Sigmoid colon (tissue), 6 donors: ENCODE measurements at regions not wholly inside any gene's neighbourhood (a gene's known extent, or its start where the extent isn't known, plus 50 kb on each side); places are given as distances from the start of the nearest gene placed in this dataset.
"Not testable (repeated sequence)": the region's sequence is repeated elsewhere in the genome, so short reads cannot be mapped to it uniquely, and the experiment has no call there.

Experiments used
- DNase-seq: peaks from one replicate; pipeline ENCODE4 v3.0.0-alpha.2; 2019
- H3K27ac ChIP-seq, 4 donors: fragments of 200-600 bp; sonication (generic); one replicate each; pipeline ENCODE4 v1.5.1; 2016 to 2019; ENCODE audit warnings: mild to moderate bottlenecking in 1 of 4
- H3K27me3 ChIP-seq, 3 donors: fragments of 200-600 bp; sonication (generic); one replicate each; pipeline ENCODE4 v1.5.1; 2019; ENCODE audit warnings: mild to moderate bottlenecking in 1 of 3
- H3K36me3 ChIP-seq, 4 donors: fragments of 200-600 bp; sonication (generic); one replicate each; pipeline ENCODE4 v1.5.1; 2016 to 2019
- H3K4me1 ChIP-seq, 4 donors: fragments of 200-600 bp; sonication (generic); one replicate each; pipeline ENCODE4 v1.5.1; 2017 to 2019
- H3K4me3 ChIP-seq, 4 donors: fragments of 200-600 bp; sonication (generic); one replicate each; pipeline ENCODE4 v1.5.1; 2017 to 2019; ENCODE audit warnings: mild to moderate bottlenecking in 2 of 4, moderate library complexity in 1 of 4
- H3K9me3 ChIP-seq, 4 donors: fragments of 200-600 bp in 3 of 4; sonication (generic) in 3 of 4; one replicate each; pipeline versions ENCODE4 v1.5.1 to v1.6.1; 2013 to 2019
- CTCF ChIP-seq, 4 experiments: fragments of 450-650 bp in 3 of 4; fragments of 200-600 bp in 1 of 4; IDR thresholded peaks; one replicate each; pipeline ENCODE4 v1.5.1; 2016 to 2019; ENCODE audit warnings: antibody characterized with exemption in 4 of 4, mild to moderate bottlenecking in 3 of 4, moderate library complexity in 2 of 4
- EP300 ChIP-seq, 4 donors: sonication (generic); formaldehyde crosslinking; IDR thresholded peaks; one replicate each; pipeline ENCODE4 v1.6.1; 2017; ENCODE audit warnings: antibody characterized with exemption in 4 of 4
- POLR2A ChIP-seq, 2 donors: fragments of 450-650 bp; IDR thresholded peaks; one replicate each; pipeline ENCODE4 v1.6.1; 2016; ENCODE audit warnings: antibody characterized with exemption in 2 of 2, mild to moderate bottlenecking in 2 of 2, moderate library complexity in 2 of 2
- POLR2AphosphoS5 ChIP-seq, 4 donors: sonication (generic); formaldehyde crosslinking; IDR thresholded peaks; one replicate each; pipeline ENCODE4 v1.6.1; 2017; ENCODE audit warnings: antibody characterized with exemption in 4 of 4
- WGBS, 2 donors: extraction: QIAGEN DNeasy Blood & Tissue Kit; methylation state at CpG; one replicate each; pipeline ENCODE4 v1.1.7; 2013; 5-methylcytosine and 5-hydroxymethylcytosine counted together
- intact Hi-C: fragments of 100-400 bp; cut with DNase I; formaldehyde crosslinking; loops from one replicate; pipeline ENCODE4 v1.15.1; 2023
- donor health status: healthy with polysubstance abuse.
- donor health status: healthy.

GRCh38 chr6:2575236-2575635 lies 175.5 kb downstream of the MYLK4 start:
- no peak for TF ChIP-seq POLR2A (IDR thresholded peaks at IDR 0.05)
- no peak for TF ChIP-seq EP300 (IDR thresholded peaks at IDR 0.05)
- no peak for TF ChIP-seq POLR2AphosphoS5 (IDR thresholded peaks at IDR 0.05)
- TF ChIP-seq CTCF (IDR thresholded peaks at IDR 0.05), result no peak
- Histone ChIP-seq H3K9me3 (no peaks in the 10 kb centered on the region), H3K27ac (no peak overlapping the region), H3K4me3 (no peak overlapping the region), H3K27me3 (no peaks in the 10 kb centered on the region), H3K36me3 (no peaks in the 10 kb centered on the region), H3K4me1 (no peaks in the 10 kb centered on the region)
- intact Hi-C loops, result no loop called here
- DNase-seq, result no peak
- 74 to 88% methylated on average over 5 of the region's 5 CpGs for WGBS, 2 donors

- H3K27me3 ChIP-seq, H3K4me3 ChIP-seq, intact Hi-C loops, H3K36me3 ChIP-seq, H3K27ac ChIP-seq, H3K9me3 ChIP-seq, DNase-seq, H3K4me1 ChIP-seq: not testable (repeated sequence)
- WGBS, 2 donors, result 93 to 98% methylated on average over 1 of the region's 1 CpG
These were observed 181.3 kb downstream of the MYLK4 start for GRCh38 chr6:2569420-2569819.

GRCh38 chr6:2566048-2566447 lies 184.7 kb downstream of the MYLK4 start:
- no peaks in the 10 kb centered on the region for H3K36me3 ChIP-seq
- 93 to 95% methylated on average over 1 of the region's 1 CpG for WGBS, 2 donors
- H3K27ac ChIP-seq, result no peak overlapping the region
- H3K4me1 ChIP-seq, result no peaks in the 10 kb centered on the region
- DNase-seq, result no peak
- no peaks in the 10 kb centered on the region for H3K27me3 ChIP-seq
- intact Hi-C loops, result no loop called here
- H3K4me3 ChIP-seq, result no peak overlapping the region
- H3K9me3 ChIP-seq, result no peaks in the 10 kb centered on the region
- TF ChIP-seq CTCF (IDR thresholded peaks at IDR 0.05) (no peak), POLR2AphosphoS5 (IDR thresholded peaks at IDR 0.05) (no peak), EP300 (IDR thresholded peaks at IDR 0.05) (no peak), POLR2A (IDR thresholded peaks at IDR 0.05) (no peak)

- Histone ChIP-seq H3K27me3 (no peaks in the 10 kb centered on the region), H3K27ac (no peak overlapping the region), H3K4me1 (no peaks in the 10 kb centered on the region), H3K4me3 (no peak overlapping the region), H3K36me3 (no peaks in the 10 kb centered on the region), H3K9me3 (no peaks in the 10 kb centered on the region)
- no peak for DNase-seq
- 46 to 86% methylated on average over 5 of the region's 5 CpGs for WGBS, 2 donors
- no peak for TF ChIP-seq CTCF (IDR thresholded peaks at IDR 0.05)
- no peak for TF ChIP-seq EP300 (IDR thresholded peaks at IDR 0.05)
- no peak for TF ChIP-seq POLR2A (IDR thresholded peaks at IDR 0.05)
- TF ChIP-seq POLR2AphosphoS5 (IDR thresholded peaks at IDR 0.05), result no peak
- intact Hi-C loops, result no loop called here
These were observed 185.2 kb downstream of the MYLK4 start for GRCh38 chr6:2565499-2565898.

- H3K27me3 ChIP-seq, result no peaks in the 10 kb centered on the region
- 30 to 47% methylated on average over 6 of the region's 6 CpGs for WGBS, 2 donors
- H3K4me1 ChIP-seq, result no peaks in the 10 kb centered on the region
- no peaks in the 10 kb centered on the region for H3K9me3 ChIP-seq
- no peak for DNase-seq
- no peak for TF ChIP-seq POLR2AphosphoS5 (IDR thresholded peaks at IDR 0.05)
- no peak for TF ChIP-seq CTCF (IDR thresholded peaks at IDR 0.05)
- TF ChIP-seq EP300 (IDR thresholded peaks at IDR 0.05), result no peak
- TF ChIP-seq POLR2A (IDR thresholded peaks at IDR 0.05), result no peak
- intact Hi-C loops, result no loop called here
- no peak overlapping the region for H3K27ac ChIP-seq
- no peaks in the 10 kb centered on the region for H3K36me3 ChIP-seq
- no peak overlapping the region for H3K4me3 ChIP-seq
These were observed 187.1 kb downstream of the MYLK4 start for GRCh38 chr6:2563635-2564034.
